M059J (cell line): ENCODE measurements at regions not wholly inside any gene's neighbourhood (a gene's known extent, or its start where the extent isn't known, plus 50 kb on each side); places are given as distances from the start of the nearest gene placed in this dataset.

Experiments
- DNase-seq: peaks from one replicate; pipeline ENCODE4 v3.0.0-alpha.2; 2012; ENCODE audit warnings: low read depth

GRCh38 chr16:11473728-11474127 is 113.0 kb downstream of the LITAF start:
- no peak for DNase-seq

- no peak for DNase-seq
Measured at GRCh38 chr16:11474617-11475291, 112.0 kb downstream of the LITAF start.

GRCh38 chr16:11475896-11476630 is 110.7 kb downstream of the LITAF start:
- no peak for DNase-seq

DNA sequence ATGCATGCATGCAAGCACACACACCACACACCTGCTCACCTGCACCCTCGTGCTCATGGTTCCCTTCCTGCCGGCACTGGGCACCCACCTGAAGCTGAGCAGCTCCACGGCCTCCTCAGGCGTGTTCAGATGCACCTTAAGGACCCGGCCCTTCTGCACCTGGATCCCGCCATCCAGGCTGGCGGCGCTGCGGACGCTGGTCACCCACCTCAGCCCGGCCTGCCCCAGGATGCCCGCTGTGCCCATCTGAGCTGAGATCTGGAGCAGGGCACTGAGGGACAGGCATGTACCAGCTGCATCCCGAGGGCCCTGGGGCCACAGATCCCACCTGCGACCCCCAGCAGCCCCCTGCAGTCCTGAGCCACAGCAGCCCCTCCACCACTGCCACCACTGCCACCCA is 110.0 kb downstream of the LITAF start:
- DNase-seq, result no peak

- DNase-seq, result no peak
Measured at GRCh38 chr16:11478431-11479119, 108.1 kb downstream of the LITAF start.

DNA sequence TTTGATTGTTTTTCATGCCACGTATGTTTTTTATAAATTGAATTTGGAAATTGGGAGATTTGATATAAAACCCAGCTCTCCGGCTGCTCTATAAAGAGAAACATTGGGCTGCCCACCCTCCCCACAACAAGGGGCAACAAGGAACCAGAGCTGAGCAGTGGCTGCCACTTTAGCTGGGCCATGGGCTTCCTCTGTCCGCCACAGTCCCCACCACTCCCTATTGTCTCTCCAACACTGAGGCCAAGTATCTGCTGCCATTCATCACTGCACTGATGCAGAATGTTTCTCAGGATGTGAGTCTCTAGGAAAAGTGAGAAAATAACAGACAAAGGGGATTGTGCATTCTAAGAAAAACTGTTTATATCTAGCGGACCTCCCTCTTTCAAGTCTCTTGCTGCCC is 106.8 kb downstream of the LITAF start:
- no peak for DNase-seq

DNA sequence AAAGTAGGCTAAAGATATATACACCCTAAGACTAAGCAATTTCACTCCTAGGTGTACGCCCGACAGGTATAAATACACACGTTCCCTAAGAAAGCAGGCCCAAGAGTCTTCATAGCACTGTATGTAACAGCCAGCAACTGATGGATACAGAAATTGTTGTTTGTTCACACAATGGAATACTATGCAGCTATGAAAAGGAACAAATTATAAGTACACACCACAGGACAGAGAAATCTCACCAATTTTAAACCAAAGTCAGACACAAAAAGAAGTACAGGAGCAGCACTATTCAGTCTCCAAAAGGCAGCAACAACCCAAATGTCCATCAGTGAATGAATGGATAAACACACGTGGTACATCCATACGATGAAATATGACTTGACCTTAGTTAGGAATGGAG is 106.1 kb downstream of the LITAF start:
- no peak for DNase-seq

GRCh38 chr16:11481987-11482386 is 104.7 kb downstream of the LITAF start:
- peak; percentile 71 for DNase-seq

GRCh38 chr16:11482946-11483748 is 103.6 kb downstream of the LITAF start:
- no peak for DNase-seq

DNA sequence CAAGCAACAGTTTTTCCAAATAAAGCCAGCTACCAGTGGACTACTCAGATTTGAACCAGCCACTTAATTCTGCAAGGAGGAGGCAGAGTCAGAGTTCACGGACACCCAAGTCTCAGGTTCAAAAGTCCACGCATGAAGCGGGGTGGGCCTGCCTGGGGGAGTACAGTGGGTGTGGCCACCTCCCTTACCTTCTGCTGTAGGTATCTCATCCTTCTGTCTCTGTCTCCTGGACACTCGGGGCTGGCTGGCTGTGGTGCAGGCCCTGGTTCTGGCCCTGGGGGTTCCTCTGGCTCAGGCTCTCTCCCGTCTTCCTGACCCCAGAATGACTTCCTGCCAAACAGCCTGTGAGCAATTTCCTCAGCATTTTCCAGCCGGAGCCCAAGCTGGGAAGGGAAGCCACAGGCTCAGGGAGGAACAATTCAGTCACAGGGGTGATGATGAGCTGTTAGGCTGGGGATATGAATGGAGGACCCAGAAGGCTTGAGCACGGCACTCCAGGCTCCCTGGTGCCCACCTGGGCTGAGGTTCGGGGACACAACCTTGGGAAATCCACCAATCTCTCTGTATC is 101.9 kb downstream of the LITAF start:
- DNase-seq, result peak; percentile 79

DNA sequence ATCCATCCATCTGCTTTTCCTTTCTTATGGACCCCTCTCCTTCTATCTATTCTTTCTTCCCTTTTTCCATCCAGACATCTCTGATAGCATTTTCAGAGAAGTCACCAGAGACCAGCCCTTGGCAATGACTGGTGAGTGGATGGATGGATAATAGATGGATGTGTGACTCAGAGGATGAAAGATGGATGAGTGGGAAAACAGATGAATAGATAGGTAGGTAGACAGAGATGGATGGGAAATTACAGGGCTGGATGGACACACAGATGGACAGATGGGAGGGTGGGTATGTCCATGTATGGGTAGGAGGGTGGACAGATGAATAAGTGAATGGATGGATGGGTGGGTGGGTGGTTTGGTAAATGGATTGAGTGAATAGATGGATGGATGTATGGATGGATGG is 101.0 kb downstream of the LITAF start:
- DNase-seq, result no peak

GRCh38 chr16:11487289-11487688 is 99.4 kb downstream of the LITAF start:
- DNase-seq, result no peak

- DNase-seq, result no peak
Measured at GRCh38 chr16:11488304-11488703, 98.4 kb downstream of the LITAF start.

DNA sequence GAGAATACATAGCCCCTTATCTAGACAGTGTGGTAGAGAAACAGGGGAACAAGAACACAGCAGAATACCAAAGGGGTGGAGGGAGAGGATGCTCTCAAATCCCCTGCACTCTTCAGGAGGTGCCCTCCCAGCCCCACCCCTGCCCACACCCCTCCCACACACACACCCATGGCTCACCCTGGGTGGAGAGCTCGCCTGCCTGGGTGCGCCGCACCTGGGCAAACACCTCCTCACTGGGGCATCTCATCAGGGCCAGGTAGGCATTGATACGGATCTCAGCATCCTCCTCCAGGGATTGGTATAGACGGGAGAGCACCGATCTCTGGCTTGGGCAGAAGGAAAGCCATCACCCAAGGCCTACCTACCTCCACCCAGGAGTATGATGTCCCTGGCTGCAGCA is 95.2 kb downstream of the LITAF start:
- DNase-seq, result no peak

DNA sequence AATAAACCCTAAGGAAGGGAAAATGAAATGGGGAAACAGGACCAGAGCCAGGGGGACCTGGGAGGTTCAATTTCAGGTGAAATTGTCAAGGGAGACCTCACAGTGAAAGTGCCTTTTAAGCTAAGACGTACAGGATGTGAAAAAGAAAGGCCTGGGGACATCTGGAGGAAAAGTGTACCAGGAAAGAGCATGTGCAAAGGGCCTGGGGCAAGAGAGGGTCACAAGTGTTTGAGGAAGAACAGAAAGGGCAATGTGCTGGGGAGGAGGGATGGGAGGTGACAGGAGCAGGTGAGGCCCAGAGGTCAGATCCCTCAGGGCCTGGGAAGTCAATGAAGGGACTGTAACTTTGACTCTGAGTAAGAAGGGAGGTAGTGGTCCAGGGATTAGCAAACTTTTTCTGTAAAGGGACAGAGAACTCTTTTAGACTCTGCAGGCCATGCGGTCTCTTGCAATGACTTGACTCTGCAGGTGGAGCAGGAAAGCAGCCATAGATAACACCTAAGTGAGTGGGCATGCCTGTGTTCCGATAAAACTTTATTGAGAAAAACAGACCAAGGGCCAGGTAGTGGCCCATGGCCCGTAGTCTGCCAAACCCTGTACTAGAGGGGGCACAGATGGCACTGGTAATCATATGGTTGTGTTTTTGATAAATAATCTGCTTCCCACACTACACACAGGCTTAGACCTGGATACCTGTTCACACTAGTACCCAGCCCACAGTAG is 93.8 kb downstream of the LITAF start:
- DNase-seq, result no peak

GRCh38 chr16:11493531-11493929 is 93.2 kb downstream of the LITAF start:
- DNase-seq, result no peak

- no peak for DNase-seq
Measured at GRCh38 chr16:11494029-11494428, 92.7 kb downstream of the LITAF start.

GRCh38 chr16:11494433-11494832 is 92.3 kb downstream of the LITAF start:
- no peak for DNase-seq

- no peak for DNase-seq
Measured at GRCh38 chr16:11495066-11495407, 91.7 kb downstream of the LITAF start.
